ENCODE measurements at regions not wholly inside any gene's neighbourhood (a gene's known extent, or its start where the extent isn't known, plus 50 kb on each side); places are given as distances from the start of the nearest gene placed in this dataset.

- Histone ChIP-seq H3K27ac (no peak overlapping the region), H3K4me3 (no peak overlapping the region), H3K27me3 (no peaks in the 10 kb centered on the region), H3K9me3 (no peaks in the 10 kb centered on the region), H3K4me1 (peaks cover 0 to 10% (median 4%) of the 10 kb centered on the region in 3 donors), H3K36me3 (no peaks in the 10 kb centered on the region)
- DNase-seq = no peak
- no peak for TF ChIP-seq CTCF (IDR thresholded peaks at IDR 0.05)
- intact Hi-C loops (cut with DNase I) = no loop called here
- FAIRE-seq = no peak
- no peak for ATAC-seq
These were observed 1177.1 kb downstream of the FLRT2 start for GRCh38 chr14:86707071-86707470.

- Histone ChIP-seq H3K36me3 (no peaks in the 10 kb centered on the region), H3K4me1 (no peaks in the 10 kb centered on the region), H3K9me3 (no peaks in the 10 kb centered on the region), H3K27me3 (no peaks in the 10 kb centered on the region), H3K27ac (no peak overlapping the region), H3K4me3 (no peak overlapping the region)
- no peak for ATAC-seq
- no peak for TF ChIP-seq CTCF (IDR thresholded peaks at IDR 0.05)
- no peak for DNase-seq
- FAIRE-seq = no peak
- WGBS, 2 donors = 95 to 100% methylated on average over 1 of the region's 1 CpG
- intact Hi-C loops (cut with DNase I) = no loop called here
These were observed 1153.6 kb downstream of the FLRT2 start for GRCh38 chr14:86683561-86683960.

- Histone ChIP-seq H3K4me1 (no peaks in the 10 kb centered on the region), H3K36me3 (no peaks in the 10 kb centered on the region), H3K4me3 (no peak overlapping the region), H3K27ac (no peak overlapping the region), H3K9me3 (no peaks in the 10 kb centered on the region), H3K27me3 (no peaks in the 10 kb centered on the region)
- WGBS, 2 donors = 70 to 72% methylated on average over 3 of the region's 3 CpGs
- no peak for TF ChIP-seq CTCF (IDR thresholded peaks at IDR 0.05)
- DNase-seq = no peak
- ATAC-seq = no peak
- FAIRE-seq = no peak
- intact Hi-C loops (cut with DNase I) = no loop called here
These were observed 1145.1 kb downstream of the FLRT2 start for GRCh38 chr14:86675059-86675458.

- Histone ChIP-seq H3K36me3 (no peaks in the 10 kb centered on the region), H3K4me1 (no peaks in the 10 kb centered on the region), H3K27me3 (no peaks in the 10 kb centered on the region), H3K9me3 (no peaks in the 10 kb centered on the region), H3K27ac (peak overlapping the region in 2 of 4 donors; percentile 18 to 30), H3K4me3 (no peak overlapping the region)
- FAIRE-seq = no peak
- peak in 2 of 6 donors; percentile 9 to 32 for DNase-seq
- intact Hi-C loops (cut with DNase I) = no loop called here
- ATAC-seq = peak in 3 of 4 donors; percentile 74 to 86 (median 75)
- TF ChIP-seq CTCF (IDR thresholded peaks at IDR 0.05) = no peak
These were observed 1143.6 kb downstream of the FLRT2 start for GRCh38 chr14:86673523-86673969.

GRCh38 chr14:86672080-86672479 lies 1142.1 kb downstream of the FLRT2 start:
- no peak for TF ChIP-seq CTCF (IDR thresholded peaks at IDR 0.05)
- intact Hi-C loops (cut with DNase I) = no loop called here
- no peaks in the 10 kb centered on the region for H3K27me3 ChIP-seq
- FAIRE-seq = no peak
- H3K4me3 ChIP-seq = no peak overlapping the region
- DNase-seq = no peak
- H3K36me3 ChIP-seq = no peaks in the 10 kb centered on the region
- ATAC-seq = no peak
- H3K4me1 ChIP-seq = no peaks in the 10 kb centered on the region
- WGBS, 2 donors = 75 to 87% methylated on average over 2 of the region's 2 CpGs
- H3K9me3 ChIP-seq = no peaks in the 10 kb centered on the region
- H3K27ac ChIP-seq = no peak overlapping the region
